ENCODE measurements at regions not wholly inside any gene's neighbourhood (a gene's known extent, or its start where the extent isn't known, plus 50 kb on each side); places are given as distances from the start of the nearest gene placed in this dataset.
"Not testable (repeated sequence)": the region's sequence is repeated elsewhere in the genome, so short reads cannot be mapped to it uniquely, and the experiment has no call there.

DNA sequence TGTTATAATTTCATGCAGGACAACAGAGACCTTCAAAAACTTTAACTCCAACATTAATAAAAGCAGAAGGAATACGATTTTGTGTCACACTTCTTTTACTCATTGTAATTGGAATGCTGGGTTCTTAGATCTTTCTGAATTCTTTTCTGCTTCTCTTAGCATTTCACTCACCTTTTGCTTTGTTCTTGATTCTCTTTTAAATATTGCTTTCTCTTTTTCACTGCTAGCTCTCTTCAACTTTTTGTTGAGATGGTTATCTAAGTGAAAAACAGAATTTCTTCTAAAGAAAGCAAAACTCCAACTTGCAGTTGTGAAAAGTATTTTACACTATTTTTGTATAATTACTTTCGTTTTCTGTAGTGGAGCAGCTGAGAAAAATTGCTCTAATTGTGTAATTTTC lies 212.6 kb upstream of the KIF2A start:
- no peak for DNase-seq (ENCODE audit: low spot score)

DNA sequence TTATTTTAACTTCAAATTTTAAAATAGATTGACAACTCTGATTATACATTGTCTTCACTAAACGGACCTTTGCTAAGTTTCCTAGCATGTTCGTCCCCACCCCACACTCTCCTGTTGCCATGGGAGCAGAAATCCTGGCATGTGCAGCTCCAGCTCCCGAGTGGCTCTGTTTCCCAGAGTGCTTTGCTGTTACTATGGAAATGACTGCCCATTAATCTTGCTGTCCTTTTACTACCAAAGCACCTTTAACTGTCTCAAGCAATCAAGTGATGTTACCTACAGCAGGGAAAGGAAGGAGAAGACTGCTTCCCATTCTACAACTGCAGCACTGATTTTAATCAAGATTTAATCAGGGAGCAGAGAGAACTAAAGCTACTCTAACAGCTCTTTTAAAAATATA lies 212.0 kb upstream of the KIF2A start:
- DNase-seq (ENCODE audit: low spot score) = peak; percentile 80

DNA sequence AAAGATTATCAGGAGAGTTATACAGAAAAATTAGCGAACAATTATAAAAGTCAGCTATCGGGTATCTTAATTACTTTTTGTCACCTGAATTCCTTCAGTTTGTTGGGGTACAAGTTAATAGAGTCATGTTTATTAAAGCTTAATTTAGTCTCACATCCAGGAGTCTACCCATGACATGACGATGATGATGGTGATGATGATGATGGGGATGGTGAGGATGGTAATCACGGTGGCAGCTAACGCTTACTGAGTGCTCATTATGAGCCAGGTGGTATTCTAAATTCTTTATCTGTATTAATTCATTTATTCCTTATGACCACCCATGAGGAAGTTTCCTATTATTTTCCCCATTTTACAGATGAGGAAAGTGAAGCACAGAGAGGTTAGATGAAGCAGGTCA lies 208.6 kb upstream of the KIF2A start:
- no peak for DNase-seq (ENCODE audit: low spot score)

DNA sequence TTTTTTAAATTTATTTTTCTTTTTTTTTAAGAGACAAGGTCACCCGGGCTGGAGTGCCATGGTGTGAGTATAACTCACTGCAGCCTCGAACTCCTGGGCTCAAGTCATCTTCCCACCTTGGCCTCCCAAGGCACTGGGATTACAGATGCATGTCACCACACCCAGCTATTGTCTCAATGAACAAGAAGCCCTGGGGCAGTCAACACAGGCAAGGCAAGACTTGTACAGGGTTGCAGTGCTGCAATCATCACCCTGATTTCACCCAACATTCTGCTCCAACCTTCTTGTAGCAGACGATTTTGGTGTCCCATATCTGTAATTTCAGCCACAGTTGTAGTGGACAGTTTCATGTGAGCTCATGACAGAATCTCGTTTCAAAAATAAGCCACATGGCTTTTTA lies 205.8 kb upstream of the KIF2A start:
- no peak for DNase-seq (ENCODE audit: low spot score)

DNA sequence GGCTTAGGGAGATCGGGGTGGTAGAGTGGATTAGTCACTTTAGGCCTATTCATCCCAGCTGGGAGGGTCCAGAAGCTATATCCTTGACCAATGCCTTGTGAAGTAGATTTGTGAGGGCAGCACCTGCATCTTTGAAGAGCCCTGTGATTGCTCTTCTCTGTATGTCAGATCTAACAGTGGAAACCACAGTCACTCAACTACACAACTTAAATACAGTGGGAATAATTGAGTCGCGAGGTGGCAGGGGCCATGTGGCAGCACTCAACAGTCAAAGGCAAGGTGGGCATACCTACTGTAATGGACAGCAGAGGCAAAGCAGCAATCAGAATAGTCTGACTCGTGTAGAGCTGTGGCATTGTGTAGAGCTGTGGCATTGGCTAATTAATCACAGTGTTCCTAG lies 202.1 kb upstream of the KIF2A start:
- DNase-seq (ENCODE audit: low spot score) = not testable (repeated sequence)

DNA sequence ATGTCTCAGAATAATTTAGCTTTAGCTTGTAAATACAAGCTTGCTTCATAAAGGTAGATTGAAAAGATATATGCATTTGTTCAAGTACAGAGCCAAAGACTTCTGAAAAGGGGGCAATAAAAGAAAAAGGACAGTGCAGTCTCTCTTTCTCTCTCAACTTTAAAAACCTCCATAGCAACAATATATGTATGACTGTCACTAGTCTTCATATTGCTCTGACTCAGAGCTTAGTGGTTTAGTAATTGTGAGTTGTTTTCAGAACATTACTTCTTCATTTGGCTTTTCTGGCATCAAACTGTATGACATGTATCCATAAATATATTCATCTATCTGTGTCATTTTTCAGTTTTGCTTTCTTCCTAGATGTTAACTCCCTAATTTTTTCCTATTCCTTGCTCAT lies 194.6 kb upstream of the KIF2A start:
- DNase-seq (ENCODE audit: low spot score) = no peak

DNA sequence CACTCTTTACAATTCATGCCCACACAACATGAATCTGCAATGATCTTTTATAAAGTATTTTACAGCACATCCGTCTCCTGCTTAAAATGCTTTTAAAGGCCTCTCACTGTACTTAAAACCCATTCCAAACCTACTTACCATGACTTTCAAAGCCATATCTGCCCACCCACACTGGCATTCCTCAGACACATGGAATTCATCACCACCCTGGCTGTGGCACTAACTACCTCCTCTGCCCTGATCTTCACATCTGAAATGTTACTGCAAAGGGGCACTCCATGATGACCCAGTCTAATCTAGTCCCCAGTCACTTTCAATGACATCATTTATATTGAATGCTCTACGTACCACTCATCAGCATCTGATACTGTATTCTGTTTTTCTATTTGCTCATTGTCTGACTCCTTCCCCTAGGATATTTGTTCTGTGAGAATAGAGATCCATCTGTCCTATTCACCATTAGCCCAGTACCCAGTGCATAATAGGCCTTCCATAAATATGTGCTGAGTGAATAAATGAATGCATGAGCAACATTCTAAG lies 193.2 kb upstream of the KIF2A start:
- no peak for DNase-seq (ENCODE audit: low spot score)

DNA sequence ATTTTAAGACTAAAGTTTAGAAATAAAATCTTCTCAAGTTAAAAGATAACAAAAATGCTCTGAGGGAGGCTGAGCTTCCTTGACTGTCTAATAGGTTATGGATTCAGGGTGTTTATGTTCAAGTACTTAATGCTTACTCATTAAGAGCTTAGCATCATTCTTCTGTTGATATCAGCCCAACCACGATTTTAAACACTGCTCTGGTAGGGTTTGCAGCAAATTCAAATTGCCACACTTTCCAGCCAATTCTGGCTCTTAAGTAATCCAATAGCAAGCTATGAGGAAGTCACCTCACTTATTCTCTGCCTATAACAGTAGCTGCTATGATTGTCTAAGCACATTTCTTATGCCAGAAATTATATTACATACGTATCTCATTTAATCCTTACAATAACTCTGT lies 191.0 kb upstream of the KIF2A start:
- DNase-seq (ENCODE audit: low spot score) = no peak

DNA sequence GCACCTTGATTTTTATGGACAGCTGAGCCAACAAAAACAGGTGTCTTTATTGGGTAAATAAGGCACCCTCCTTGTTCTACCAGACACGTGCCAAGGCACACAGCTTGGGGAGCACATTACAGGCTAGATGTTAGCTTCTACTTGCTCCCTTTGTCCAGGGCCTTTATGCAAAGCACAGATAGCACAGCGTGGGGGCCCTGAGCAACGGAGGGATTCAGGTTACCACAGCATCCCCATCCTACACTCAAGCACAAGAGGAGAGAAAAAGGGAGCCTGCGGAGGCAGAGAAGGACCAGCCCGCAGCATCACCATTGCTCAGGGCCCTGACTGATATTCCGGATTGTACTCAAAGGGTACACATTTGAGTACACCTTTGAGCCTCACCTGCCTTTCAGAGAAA lies 181.7 kb upstream of the KIF2A start:
- DNase-seq (ENCODE audit: low spot score) = no peak

DNA sequence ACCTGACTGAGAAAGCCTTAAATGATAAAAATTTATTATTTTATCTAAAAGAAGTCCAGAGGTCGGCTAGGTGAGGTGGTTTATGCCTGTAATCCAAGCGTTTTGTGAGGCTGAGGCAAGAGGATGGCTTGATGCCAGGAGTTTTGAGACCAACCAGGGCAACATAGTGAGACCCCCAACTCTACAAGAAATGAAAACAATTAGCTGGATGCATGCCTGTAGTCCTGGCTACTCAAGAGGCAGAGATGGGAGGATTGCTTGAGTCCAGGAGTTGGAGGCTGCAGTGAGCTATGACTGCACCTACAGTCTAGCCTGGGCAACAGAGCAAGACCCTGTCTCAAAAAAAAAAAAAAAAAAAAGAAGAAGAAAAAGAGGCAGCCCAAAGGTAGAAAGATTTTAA lies 179.9 kb upstream of the KIF2A start:
- no peak for DNase-seq (ENCODE audit: low spot score)

DNA sequence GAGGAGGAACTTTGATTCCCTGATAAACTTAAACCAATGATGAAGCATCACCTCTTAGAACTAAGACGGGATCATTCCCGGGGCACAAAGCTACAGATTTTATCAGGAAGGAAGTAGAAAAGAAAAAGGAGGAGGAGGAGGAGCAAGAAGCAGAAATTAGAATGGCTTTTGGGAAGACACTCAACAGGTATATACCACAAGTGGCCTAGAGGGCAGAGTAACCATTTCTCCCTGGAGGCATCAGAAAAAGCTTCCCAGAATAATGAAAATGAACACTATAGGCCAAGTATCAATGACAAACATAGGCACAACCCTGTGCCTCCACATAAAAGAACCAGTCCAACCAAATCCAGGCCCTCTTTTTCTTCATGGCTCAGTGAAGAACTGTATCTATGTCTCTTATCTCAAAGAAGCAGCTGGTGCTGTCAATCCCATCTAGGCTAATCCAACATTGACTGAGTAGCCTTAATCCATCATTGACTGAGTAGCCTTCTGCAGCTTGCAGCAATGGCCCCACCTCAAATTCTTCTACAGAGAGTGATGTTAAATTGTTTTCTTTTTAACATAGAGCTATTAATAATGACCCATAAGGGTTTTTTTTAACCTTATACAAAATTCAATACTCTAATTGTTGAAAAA lies 178.8 kb upstream of the KIF2A start:
- no peak for DNase-seq (ENCODE audit: low spot score)

DNA sequence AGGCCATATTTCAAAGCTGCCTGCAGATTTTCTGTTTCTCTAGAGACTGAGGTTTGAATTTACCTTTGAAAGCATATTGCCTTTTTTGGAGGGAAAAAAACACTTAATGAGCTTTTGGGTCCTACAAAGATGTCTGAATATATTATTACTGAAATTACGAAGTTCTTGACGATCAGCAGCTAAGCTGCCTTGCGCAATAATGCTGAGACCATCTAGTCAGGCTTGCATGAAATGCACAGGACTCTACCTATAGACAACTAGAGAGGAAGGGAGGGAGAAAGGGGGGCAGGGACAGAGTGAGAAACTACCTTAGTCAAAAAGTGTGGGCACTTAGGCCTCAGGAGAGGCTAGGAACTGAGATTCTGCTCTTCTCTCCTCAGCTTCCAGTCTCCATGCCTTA lies 175.9 kb upstream of the KIF2A start:
- DNase-seq (ENCODE audit: low spot score) = no peak

DNA sequence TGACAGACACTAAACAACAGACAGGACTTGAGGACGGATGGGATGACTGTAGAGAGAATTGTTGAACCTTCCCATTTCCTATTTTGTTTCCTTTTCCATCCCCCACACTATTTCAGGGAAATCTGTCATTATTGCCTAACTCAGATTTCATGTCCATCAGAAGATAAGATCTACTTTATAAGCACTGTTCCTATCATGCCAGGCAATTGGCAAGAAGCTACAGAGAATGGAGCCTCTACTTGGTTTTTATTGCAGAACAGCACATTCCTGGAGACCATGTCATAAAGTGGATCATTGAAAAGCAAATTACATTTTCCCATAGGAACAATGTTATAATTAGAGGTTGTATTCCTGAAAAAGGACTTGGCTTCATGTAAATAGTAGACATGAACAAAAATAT lies 173.7 kb upstream of the KIF2A start:
- DNase-seq (ENCODE audit: low spot score) = no peak

DNA sequence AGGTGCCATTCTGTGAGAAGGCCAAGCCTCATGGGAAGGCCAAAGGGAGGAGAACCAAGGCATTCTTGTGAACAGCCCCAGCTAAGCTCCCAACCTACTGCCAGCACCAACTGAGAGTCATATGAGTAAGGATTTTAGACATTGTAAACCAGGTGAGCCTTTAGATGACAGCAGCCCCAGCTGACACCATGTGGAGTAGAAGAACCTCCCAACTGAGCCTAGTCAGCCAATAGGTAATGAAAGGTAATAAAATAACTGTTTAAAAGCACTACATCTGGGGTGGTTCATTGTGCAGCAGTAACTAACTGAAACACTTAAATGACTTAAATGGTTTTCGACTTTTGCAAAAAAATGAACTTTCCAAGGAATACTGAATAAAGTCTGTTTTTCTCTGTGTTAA lies 172.6 kb upstream of the KIF2A start:
- no peak for DNase-seq (ENCODE audit: low spot score)

DNA sequence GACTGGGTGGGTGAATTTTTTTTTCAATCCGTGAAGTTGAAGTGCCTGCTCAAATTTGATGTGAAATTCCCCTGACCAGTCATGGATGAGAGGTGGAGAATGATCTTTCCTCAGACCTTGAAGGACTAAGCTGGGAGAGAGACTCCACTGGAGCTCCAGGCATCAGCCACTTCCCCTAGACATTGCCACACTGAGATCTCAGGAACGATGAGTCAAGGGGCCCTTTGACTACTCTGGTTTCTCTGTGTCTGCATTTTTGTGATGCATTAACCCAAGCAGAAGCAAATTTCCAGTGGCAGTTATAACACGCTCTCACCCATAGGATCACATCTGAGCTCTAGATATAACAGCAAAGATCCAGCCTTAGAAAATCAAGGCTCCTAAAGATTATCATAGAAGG lies 171.2 kb upstream of the KIF2A start:
- no peak for DNase-seq (ENCODE audit: low spot score)

DNA sequence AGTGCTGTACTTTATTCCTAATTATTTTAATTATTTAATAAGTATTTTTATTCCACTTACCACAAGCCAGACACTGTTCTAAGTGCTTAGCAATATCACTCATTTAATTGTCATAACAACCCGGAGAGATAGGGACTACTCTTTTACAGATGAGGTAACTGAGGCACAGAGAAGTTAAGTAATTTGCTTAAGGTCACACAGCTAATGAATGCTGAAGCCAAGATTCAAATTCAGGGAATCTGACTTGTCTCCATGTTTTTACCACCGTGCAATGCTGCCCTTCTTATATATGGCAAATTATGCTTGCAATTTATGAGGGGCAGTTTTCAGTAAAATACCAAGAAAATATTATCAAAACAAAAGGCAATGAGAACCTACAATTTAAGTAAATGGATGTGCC lies 168.4 kb upstream of the KIF2A start:
- DNase-seq (ENCODE audit: low spot score) = no peak

DNA sequence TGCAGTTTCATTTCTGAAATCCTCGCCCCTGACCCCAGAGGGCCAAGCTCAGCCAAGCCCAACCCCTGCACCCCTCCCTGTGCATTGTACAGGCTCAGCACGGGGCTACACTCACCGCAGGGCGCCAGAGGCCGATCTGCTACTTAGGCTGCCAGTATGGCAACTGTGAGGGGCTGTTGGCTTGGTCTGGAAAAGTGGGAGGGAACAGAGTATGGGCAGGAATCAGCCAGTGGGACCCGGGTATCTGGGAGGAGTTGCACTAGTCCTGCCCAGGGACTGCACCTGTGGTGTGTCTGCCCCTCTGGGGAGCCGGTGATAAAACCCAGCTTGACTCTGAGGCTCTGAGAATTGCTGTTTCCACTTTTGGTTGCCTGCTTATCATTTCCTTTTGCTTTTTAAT lies 167.4 kb upstream of the KIF2A start:
- no peak for DNase-seq (ENCODE audit: low spot score)

DNA sequence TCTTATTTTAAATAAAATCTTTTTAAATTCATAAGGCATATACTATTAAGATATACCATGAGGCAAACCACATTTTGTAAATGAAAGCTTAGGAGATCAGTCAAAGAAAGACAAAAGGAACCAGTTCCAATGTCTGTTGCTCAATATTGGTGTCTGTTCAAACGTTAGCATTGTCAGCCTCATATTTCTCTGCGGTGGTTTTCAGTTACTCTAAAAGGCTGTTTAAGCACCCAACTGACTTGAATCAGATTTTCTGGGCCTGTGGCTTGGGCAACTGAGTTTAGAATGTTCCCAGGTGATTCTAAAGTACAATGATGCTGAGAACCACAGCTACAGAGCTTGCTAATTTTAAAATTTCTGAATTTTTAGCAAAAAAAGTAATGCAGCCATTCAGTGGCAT lies 166.3 kb upstream of the KIF2A start:
- DNase-seq (ENCODE audit: low spot score) = no peak

DNA sequence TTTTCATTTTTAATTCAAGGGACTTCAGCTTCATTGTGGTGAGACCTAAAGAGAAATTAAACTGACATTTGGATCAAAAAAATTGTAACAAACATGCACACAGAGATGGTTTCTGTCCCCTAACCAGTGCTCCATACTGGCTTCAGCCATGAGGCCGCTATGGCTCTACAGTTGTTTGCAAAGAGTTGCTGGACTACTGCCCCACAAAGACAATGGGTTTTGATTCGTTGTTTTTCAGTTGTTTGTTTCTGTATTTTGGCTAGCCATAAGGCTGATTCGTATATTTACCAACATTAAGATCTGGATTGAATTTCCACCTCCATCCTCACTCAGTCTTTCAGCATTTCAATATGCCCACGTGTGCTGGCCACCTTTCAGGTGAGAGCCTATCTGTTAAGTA lies 163.7 kb upstream of the KIF2A start:
- no peak for DNase-seq (ENCODE audit: low spot score)

DNA sequence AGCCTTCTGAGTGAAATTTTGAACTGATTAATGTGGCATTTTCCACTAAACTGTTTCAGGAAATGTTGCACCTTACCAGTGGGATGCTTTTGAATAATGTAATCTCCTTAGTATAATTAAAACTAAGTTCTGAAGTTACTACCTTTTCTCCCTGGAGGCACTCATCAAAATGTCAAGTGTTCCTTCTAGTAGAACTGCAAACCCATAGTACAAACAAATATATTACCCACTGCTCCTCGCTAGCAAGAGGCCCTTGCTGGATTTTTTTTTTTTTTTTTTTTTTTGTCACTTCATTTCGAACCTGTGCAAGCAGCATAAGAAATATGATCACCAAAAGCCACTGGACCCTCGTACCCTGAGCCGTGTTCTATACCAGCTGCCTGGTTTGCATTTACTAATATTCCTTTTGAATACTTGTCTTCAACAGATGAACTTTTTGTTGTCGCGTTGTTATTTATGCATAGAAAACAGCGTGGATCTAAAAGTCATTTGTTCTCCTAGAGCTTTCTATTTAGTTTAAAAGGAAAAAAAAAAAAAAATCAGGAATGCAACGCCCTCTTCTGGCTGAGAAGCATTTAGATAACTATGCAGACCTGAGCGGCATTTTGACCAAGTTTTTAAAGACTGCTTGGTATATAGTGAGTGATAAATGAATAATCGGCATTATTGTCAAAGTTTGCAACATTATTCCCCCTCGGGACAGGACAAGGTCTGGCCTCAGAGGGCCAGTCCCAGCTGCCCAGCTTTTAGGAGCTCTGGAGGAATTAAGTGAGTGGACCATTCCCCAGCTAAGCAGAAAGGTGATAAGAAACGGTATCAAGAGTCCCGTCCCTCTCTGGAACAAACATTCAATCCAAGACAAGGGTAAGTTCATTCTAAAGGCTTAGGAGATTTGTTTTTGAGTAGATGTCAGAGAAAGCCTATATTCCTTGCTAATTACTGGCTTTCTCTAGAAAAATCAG lies 162.5 kb upstream of the KIF2A start:
- DNase-seq (ENCODE audit: low spot score) = peak; percentile 49

DNA sequence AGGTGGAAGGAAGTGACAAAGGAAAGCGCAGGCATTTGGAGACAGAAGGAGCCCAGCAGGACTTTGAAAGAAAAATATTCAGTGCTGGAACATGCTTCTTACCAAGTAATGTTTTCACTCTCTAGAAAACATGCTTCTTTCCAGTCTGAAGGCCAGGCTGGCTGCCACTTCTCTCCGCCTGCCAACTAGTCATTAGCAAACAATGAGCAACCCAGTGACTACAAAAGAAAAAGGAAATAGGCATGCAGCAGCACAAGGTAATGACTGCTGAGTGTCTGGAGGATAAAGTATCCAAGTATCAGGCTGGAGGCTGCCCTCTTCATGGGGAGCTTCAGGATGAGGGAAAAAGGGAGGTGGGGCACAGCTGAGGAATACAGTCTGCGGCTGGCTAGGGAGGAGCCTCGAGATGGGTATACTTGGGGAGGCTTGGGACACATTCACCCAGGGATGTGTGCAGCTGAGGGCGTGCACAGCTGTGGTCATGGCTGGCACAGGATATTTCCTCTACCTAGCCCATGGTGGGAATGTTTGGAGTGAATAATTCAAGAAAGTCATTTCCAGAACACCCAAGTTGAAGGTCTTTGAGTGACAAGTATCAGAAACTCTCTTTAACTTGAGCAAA lies 161.5 kb upstream of the KIF2A start:
- DNase-seq (ENCODE audit: low spot score) = no peak

DNA sequence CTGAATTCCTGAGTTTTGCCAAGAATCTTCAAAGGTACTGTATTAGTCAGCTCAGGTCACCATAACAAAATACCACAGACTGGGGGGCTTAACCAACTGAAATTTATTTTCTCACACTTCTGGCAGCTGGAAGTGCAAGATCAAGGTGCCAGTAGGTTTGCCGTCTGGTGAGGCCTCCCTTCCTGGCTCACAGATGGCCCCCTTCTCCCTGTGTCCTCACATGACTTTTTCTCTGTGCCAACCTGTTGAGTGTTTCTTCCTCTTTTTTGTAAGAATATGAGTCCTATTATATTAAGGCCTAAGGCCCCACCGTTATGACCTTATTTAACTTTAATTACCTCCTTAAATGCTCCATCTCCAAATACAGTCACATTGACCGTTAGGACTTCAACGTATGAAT lies 156.1 kb upstream of the KIF2A start:
- no peak for DNase-seq (ENCODE audit: low spot score)
